ENCODE measurements at regions not wholly inside any gene's neighbourhood (a gene's known extent, or its start where the extent isn't known, plus 50 kb on each side); places are given as distances from the start of the nearest gene placed in this dataset.

GRCh38 chr11:81432333-81432732, 1301.3 kb downstream of the FAM181B start:
- Histone ChIP-seq H2AFZ (no peak overlapping the region), H3K9me2 (replicated peaks; ENCODE audit: insufficient read depth) (no peaks in the 10 kb centered on the region), H3K36me3 (replicated peaks; ENCODE audit: insufficient read depth, low read depth) (no peaks in the 10 kb centered on the region), H3K79me2 (no peaks in the 10 kb centered on the region), H3K27ac (no peak overlapping the region), H3K9me3 (ENCODE audit: low read depth) (no peaks in the 10 kb centered on the region), H4K20me1 (ENCODE audit: insufficient read depth, poor library complexity, severe bottlenecking) (no peaks in the 10 kb centered on the region), H3K4me1 (ENCODE audit: insufficient read depth) (no peaks in the 10 kb centered on the region), H3K4me3 (no peak overlapping the region), H3K4me2 (no peak overlapping the region), H3K27me3 (no peaks in the 10 kb centered on the region)
- DNase-seq (ENCODE audit: low spot score) = no peak
- TF ChIP-seq EZH2 (IDR thresholded peaks at IDR 0.05; ENCODE audit: borderline replicate concordance) = no peak
- 100% methylated on average over 1 of the region's 1 CpG for WGBS (ENCODE audit: low lambda C conversion rate, missing lambda C conversion rate)

GRCh38 chr11:81424822-81425221, 1308.8 kb downstream of the FAM181B start:
- Histone ChIP-seq H3K27me3 (no peaks in the 10 kb centered on the region), H2AFZ (no peak overlapping the region), H3K79me2 (no peaks in the 10 kb centered on the region), H3K27ac (no peak overlapping the region), H3K9me2 (replicated peaks; ENCODE audit: insufficient read depth) (no peaks in the 10 kb centered on the region), H4K20me1 (ENCODE audit: insufficient read depth, poor library complexity, severe bottlenecking) (no peaks in the 10 kb centered on the region), H3K9me3 (ENCODE audit: low read depth) (no peaks in the 10 kb centered on the region), H3K36me3 (replicated peaks; ENCODE audit: insufficient read depth, low read depth) (no peaks in the 10 kb centered on the region), H3K4me2 (no peak overlapping the region), H3K4me3 (no peak overlapping the region), H3K4me1 (ENCODE audit: insufficient read depth) (no peaks in the 10 kb centered on the region)
- WGBS (ENCODE audit: low lambda C conversion rate, missing lambda C conversion rate) = 96% methylated on average over 2 of the region's 2 CpGs
- no peak for DNase-seq (ENCODE audit: low spot score)
- no peak for TF ChIP-seq CTCF (IDR thresholded peaks at IDR 0.05; ENCODE audit: poor library complexity)
- TF ChIP-seq EZH2 (IDR thresholded peaks at IDR 0.05; ENCODE audit: borderline replicate concordance) = no peak
- TF ChIP-seq EZH2phosphoT487 (IDR thresholded peaks at IDR 0.05; ENCODE audit: low read depth, severe bottlenecking, unreplicated experiment) = no peak

GRCh38 chr11:81422402-81422801, 1311.3 kb downstream of the FAM181B start:
- no peak for TF ChIP-seq EZH2 (IDR thresholded peaks at IDR 0.05; ENCODE audit: borderline replicate concordance)
- no peak for TF ChIP-seq EZH2phosphoT487 (IDR thresholded peaks at IDR 0.05; ENCODE audit: low read depth, severe bottlenecking, unreplicated experiment)
- no peak for TF ChIP-seq CTCF (IDR thresholded peaks at IDR 0.05; ENCODE audit: poor library complexity)
- Histone ChIP-seq H3K79me2 (no peaks in the 10 kb centered on the region), H3K4me2 (no peak overlapping the region)

GRCh38 chr11:81421251-81421860, 1312.3 kb downstream of the FAM181B start:
- no peak for DNase-seq (ENCODE audit: low spot score)
- no peaks in the 10 kb centered on the region for H3K9me2 ChIP-seq (replicated peaks; ENCODE audit: insufficient read depth)
- no peaks in the 10 kb centered on the region for H3K27me3 ChIP-seq
- H3K9me3 ChIP-seq (ENCODE audit: low read depth) = no peaks in the 10 kb centered on the region
- no peak for TF ChIP-seq EZH2phosphoT487 (IDR thresholded peaks at IDR 0.05; ENCODE audit: low read depth, severe bottlenecking, unreplicated experiment)
- TF ChIP-seq EZH2 (IDR thresholded peaks at IDR 0.05; ENCODE audit: borderline replicate concordance) = no peak
- TF ChIP-seq CTCF (IDR thresholded peaks at IDR 0.05; ENCODE audit: poor library complexity) = no peak
- H3K79me2 ChIP-seq = no peaks in the 10 kb centered on the region
- no peaks in the 10 kb centered on the region for H3K36me3 ChIP-seq (replicated peaks; ENCODE audit: insufficient read depth, low read depth)
- H2AFZ ChIP-seq = no peak overlapping the region
- H3K4me1 ChIP-seq (ENCODE audit: insufficient read depth) = no peaks in the 10 kb centered on the region
- H3K4me2 ChIP-seq = no peak overlapping the region
- no peak overlapping the region for H3K27ac ChIP-seq
- H4K20me1 ChIP-seq (ENCODE audit: insufficient read depth, poor library complexity, severe bottlenecking) = no peaks in the 10 kb centered on the region
- H3K4me3 ChIP-seq = no peak overlapping the region
- WGBS (ENCODE audit: low lambda C conversion rate, missing lambda C conversion rate) = 69% methylated on average over 18 of the region's 18 CpGs

More at GRCh38 chr11:81422402-81422801, 1311.3 kb downstream of the FAM181B start:
- Histone ChIP-seq H3K4me1 (ENCODE audit: insufficient read depth) (no peaks in the 10 kb centered on the region), H2AFZ (no peak overlapping the region), H3K4me3 (no peak overlapping the region), H3K27ac (no peak overlapping the region), H3K9me2 (replicated peaks; ENCODE audit: insufficient read depth) (no peaks in the 10 kb centered on the region), H3K9me3 (ENCODE audit: low read depth) (no peaks in the 10 kb centered on the region), H3K36me3 (replicated peaks; ENCODE audit: insufficient read depth, low read depth) (no peaks in the 10 kb centered on the region), H4K20me1 (ENCODE audit: insufficient read depth, poor library complexity, severe bottlenecking) (no peaks in the 10 kb centered on the region), H3K27me3 (no peaks in the 10 kb centered on the region)
- DNase-seq (ENCODE audit: low spot score) = no peak
